NB4 (cell line): ENCODE measurements at regions not wholly inside any gene's neighbourhood (a gene's known extent, or its start where the extent isn't known, plus 50 kb on each side); places are given as distances from the start of the nearest gene placed in this dataset.

Source experiments
- MYC ChIP-seq: IDR thresholded peaks from 2 replicates; pipeline ENCODE4 v1.6.1; 2011; ENCODE audit warnings: low read depth, low read length
- POLR2A ChIP-seq: IDR thresholded peaks from 2 replicates; pipeline ENCODE4 v1.6.1; 2011; ENCODE audit warnings: mild to moderate bottlenecking; ENCODE audit not compliant: insufficient read length; ENCODE audit errors: extremely low read depth
- TF ChIP-seq, protein P1 (sequence below): IDR thresholded peaks from one replicate; pipeline ENCODE4 v1.5.1; 2012; ENCODE audit warnings: low read depth, low read length
- TF ChIP-seq, protein P2 (sequence below): IDR thresholded peaks from 2 replicates; pipeline ENCODE4 v1.6.1; 2011; ENCODE audit warnings: low read depth, low read length

GRCh38 chr7:41878309-41879295 is 175.7 kb upstream of the INHBA start:
- TF ChIP-seq, protein P1, sequence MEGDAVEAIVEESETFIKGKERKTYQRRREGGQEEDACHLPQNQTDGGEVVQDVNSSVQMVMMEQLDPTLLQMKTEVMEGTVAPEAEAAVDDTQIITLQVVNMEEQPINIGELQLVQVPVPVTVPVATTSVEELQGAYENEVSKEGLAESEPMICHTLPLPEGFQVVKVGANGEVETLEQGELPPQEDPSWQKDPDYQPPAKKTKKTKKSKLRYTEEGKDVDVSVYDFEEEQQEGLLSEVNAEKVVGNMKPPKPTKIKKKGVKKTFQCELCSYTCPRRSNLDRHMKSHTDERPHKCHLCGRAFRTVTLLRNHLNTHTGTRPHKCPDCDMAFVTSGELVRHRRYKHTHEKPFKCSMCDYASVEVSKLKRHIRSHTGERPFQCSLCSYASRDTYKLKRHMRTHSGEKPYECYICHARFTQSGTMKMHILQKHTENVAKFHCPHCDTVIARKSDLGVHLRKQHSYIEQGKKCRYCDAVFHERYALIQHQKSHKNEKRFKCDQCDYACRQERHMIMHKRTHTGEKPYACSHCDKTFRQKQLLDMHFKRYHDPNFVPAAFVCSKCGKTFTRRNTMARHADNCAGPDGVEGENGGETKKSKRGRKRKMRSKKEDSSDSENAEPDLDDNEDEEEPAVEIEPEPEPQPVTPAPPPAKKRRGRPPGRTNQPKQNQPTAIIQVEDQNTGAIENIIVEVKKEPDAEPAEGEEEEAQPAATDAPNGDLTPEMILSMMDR: no peak
- TF ChIP-seq, protein P2, sequence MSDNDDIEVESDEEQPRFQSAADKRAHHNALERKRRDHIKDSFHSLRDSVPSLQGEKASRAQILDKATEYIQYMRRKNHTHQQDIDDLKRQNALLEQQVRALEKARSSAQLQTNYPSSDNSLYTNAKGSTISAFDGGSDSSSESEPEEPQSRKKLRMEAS: no peak
- TF ChIP-seq POLR2A: no peak
- no peak for TF ChIP-seq MYC
